Hepatocyte (in vitro differentiated cells): ENCODE measurements at regions not wholly inside any gene's neighbourhood (a gene's known extent, or its start where the extent isn't known, plus 50 kb on each side); places are given as distances from the start of the nearest gene placed in this dataset.

Experiments
- EZH2 ChIP-seq: fragments of 200-600 bp; sonication (generic); IDR thresholded peaks from 2 replicates; pipeline ENCODE4 v1.6.1; 2016; ENCODE audit warnings: antibody characterized with exemption, mild to moderate bottlenecking, borderline replicate concordance
- EZH2phosphoT487 ChIP-seq: fragments of 200-600 bp; sonication (generic); IDR thresholded peaks from one replicate; pipeline ENCODE4 v1.6.1; 2018; ENCODE audit warnings: antibody characterized with exemption, mild to moderate bottlenecking, low read depth, moderate library complexity; ENCODE audit not compliant: unreplicated experiment, severe bottlenecking
- TF ChIP-seq, protein P1 (sequence below): fragments of 200-600 bp; sonication (generic); IDR thresholded peaks from 2 replicates; pipeline ENCODE4 v1.5.1; 2016; ENCODE audit warnings: antibody characterized with exemption, mild to moderate bottlenecking; ENCODE audit not compliant: poor library complexity

DNA sequence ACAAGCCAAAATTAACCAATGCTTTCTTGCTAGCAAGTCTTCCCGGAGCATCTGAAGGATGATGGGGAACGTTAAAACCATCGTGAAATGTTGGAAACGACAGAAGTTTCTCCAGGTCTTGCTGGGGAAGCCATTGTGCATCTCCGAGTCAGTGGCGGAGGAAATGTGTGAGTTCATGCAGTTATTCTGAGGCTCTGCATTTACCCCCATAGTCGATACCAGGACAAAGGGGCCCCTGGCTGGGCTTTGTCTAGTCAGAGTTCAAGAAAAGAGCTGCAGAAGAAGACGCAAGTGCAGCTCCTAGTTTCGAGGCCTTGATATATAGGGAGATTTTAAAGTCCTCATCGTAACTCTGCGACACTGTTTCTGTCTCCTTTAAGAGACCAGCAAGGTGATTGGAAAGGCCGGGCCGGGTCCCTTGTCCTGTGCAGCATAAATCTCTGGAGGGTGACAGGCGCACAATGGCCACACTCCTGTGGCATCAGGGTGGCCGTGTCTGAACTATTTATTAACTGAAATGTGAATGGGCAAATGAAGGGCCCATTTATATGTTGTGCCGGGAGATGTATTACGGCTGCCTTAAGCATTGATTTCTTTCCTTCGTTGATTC is 172.0 kb downstream of the TEX29 start:
- TF ChIP-seq, protein P1, sequence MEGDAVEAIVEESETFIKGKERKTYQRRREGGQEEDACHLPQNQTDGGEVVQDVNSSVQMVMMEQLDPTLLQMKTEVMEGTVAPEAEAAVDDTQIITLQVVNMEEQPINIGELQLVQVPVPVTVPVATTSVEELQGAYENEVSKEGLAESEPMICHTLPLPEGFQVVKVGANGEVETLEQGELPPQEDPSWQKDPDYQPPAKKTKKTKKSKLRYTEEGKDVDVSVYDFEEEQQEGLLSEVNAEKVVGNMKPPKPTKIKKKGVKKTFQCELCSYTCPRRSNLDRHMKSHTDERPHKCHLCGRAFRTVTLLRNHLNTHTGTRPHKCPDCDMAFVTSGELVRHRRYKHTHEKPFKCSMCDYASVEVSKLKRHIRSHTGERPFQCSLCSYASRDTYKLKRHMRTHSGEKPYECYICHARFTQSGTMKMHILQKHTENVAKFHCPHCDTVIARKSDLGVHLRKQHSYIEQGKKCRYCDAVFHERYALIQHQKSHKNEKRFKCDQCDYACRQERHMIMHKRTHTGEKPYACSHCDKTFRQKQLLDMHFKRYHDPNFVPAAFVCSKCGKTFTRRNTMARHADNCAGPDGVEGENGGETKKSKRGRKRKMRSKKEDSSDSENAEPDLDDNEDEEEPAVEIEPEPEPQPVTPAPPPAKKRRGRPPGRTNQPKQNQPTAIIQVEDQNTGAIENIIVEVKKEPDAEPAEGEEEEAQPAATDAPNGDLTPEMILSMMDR = no peak
- TF ChIP-seq EZH2phosphoT487 = no peak
- no peak for TF ChIP-seq EZH2
